GM19240 (cell line): ENCODE measurements at regions not wholly inside any gene's neighbourhood (a gene's known extent, or its start where the extent isn't known, plus 50 kb on each side); places are given as distances from the start of the nearest gene placed in this dataset.

Experiments used
- DNase-seq: peaks from one replicate; pipeline ENCODE4 v3.0.0; 2011; ENCODE audit warnings: low spot score; ENCODE audit not compliant: insufficient read length

- DNase-seq, result no peak
These were observed 221.2 kb downstream of the SOX9 start for GRCh38 chr17:72342061-72342460.

GRCh38 chr17:72342627-72343527, 222.1 kb downstream of the SOX9 start:
- no peak for DNase-seq

GRCh38 chr17:72343911-72344310, 223.1 kb downstream of the SOX9 start:
- no peak for DNase-seq

GRCh38 chr17:72344613-72345012, 223.8 kb downstream of the SOX9 start:
- no peak for DNase-seq

- DNase-seq, result no peak
These were observed 224.3 kb downstream of the SOX9 start for GRCh38 chr17:72345088-72345487.

- no peak for DNase-seq
These were observed 224.7 kb downstream of the SOX9 start for GRCh38 chr17:72345536-72345935.

- DNase-seq, result no peak
These were observed 225.5 kb downstream of the SOX9 start for GRCh38 chr17:72346306-72346705.

GRCh38 chr17:72349011-72349410, 228.2 kb downstream of the SOX9 start:
- no peak for DNase-seq

GRCh38 chr17:72349491-72349995, 228.7 kb downstream of the SOX9 start:
- no peak for DNase-seq

GRCh38 chr17:72350073-72350472, 229.3 kb downstream of the SOX9 start:
- DNase-seq, result no peak

- no peak for DNase-seq
These were observed 230.5 kb downstream of the SOX9 start for GRCh38 chr17:72351365-72351764.

- DNase-seq, result no peak
These were observed 231.1 kb downstream of the SOX9 start for GRCh38 chr17:72351884-72352346.

- DNase-seq, result no peak
These were observed 232.7 kb downstream of the SOX9 start for GRCh38 chr17:72353502-72353901.

- DNase-seq, result no peak
These were observed 233.3 kb downstream of the SOX9 start for GRCh38 chr17:72354071-72354470.

- no peak for DNase-seq
These were observed 237.0 kb downstream of the SOX9 start for GRCh38 chr17:72357764-72358365.

GRCh38 chr17:72358465-72358864, 237.6 kb downstream of the SOX9 start:
- no peak for DNase-seq

- no peak for DNase-seq
These were observed 238.5 kb downstream of the SOX9 start for GRCh38 chr17:72359274-72359673.

GRCh38 chr17:72359811-72360210, 239.0 kb downstream of the SOX9 start:
- no peak for DNase-seq

GRCh38 chr17:72360386-72360940, 239.6 kb downstream of the SOX9 start:
- no peak for DNase-seq

GRCh38 chr17:72361892-72362291, 241.1 kb downstream of the SOX9 start:
- DNase-seq, result no peak

GRCh38 chr17:72362376-72363088, 241.7 kb downstream of the SOX9 start:
- DNase-seq, result no peak
